K562 (cell line): ENCODE measurements at regions not wholly inside any gene's neighbourhood (a gene's known extent, or its start where the extent isn't known, plus 50 kb on each side); places are given as distances from the start of the nearest gene placed in this dataset.

Experiments
- CTCF ChIP-seq, 3 experiments: IDR thresholded peaks in 2 of 3; conservative IDR thresholded peaks in 1 of 3; 2 replicates each; pipeline ENCODE4 v1.5.1; 2011 to 2012; ENCODE audit warnings: low read length in 3 of 3, mild to moderate bottlenecking in 3 of 3, control low read depth in 2 of 3, improper control_type of control experiment in 1 of 3, inconsistent platforms in 1 of 3, low read depth in 1 of 3, mixed read lengths in 1 of 3, moderate library complexity in 1 of 3; ENCODE audit not compliant: insufficient read depth in 2 of 3
- REST ChIP-seq, 2 experiments: fragments of 450-650 bp; formaldehyde crosslinking in 1 of 2; IDR thresholded peaks; 2 replicates each; pipeline versions ENCODE4 v1.4.0 to v1.6.1; 2014 to 2020; ENCODE audit warnings: mild to moderate bottlenecking in 2 of 2, borderline replicate concordance in 1 of 2, low read depth in 1 of 2
- TF ChIP-seq, protein P1 (sequence below): sonication (generic); formaldehyde crosslinking; IDR thresholded peaks from 2 replicates; pipeline ENCODE4 v1.8.1; 2023; ENCODE audit warnings: missing genetic modification reagents, mild to moderate bottlenecking, borderline replicate concordance

- TF ChIP-seq, protein P1, sequence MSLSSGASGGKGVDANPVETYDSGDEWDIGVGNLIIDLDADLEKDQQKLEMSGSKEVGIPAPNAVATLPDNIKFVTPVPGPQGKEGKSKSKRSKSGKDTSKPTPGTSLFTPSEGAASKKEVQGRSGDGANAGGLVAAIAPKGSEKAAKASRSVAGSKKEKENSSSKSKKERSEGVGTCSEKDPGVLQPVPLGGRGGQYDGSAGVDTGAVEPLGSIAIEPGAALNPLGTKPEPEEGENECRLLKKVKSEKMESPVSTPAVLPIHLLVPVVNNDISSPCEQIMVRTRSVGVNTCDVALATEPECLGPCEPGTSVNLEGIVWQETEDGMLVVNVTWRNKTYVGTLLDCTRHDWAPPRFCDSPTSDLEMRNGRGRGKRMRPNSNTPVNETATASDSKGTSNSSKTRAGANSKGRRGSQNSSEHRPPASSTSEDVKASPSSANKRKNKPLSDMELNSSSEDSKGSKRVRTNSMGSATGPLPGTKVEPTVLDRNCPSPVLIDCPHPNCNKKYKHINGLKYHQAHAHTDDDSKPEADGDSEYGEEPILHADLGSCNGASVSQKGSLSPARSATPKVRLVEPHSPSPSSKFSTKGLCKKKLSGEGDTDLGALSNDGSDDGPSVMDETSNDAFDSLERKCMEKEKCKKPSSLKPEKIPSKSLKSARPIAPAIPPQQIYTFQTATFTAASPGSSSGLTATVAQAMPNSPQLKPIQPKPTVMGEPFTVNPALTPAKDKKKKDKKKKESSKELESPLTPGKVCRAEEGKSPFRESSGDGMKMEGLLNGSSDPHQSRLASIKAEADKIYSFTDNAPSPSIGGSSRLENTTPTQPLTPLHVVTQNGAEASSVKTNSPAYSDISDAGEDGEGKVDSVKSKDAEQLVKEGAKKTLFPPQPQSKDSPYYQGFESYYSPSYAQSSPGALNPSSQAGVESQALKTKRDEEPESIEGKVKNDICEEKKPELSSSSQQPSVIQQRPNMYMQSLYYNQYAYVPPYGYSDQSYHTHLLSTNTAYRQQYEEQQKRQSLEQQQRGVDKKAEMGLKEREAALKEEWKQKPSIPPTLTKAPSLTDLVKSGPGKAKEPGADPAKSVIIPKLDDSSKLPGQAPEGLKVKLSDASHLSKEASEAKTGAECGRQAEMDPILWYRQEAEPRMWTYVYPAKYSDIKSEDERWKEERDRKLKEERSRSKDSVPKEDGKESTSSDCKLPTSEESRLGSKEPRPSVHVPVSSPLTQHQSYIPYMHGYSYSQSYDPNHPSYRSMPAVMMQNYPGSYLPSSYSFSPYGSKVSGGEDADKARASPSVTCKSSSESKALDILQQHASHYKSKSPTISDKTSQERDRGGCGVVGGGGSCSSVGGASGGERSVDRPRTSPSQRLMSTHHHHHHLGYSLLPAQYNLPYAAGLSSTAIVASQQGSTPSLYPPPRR (CRISPR knock-in tag), result no peak
- TF ChIP-seq CTCF (IDR thresholded peaks at IDR 0.05 in 2 of 3, conservative IDR thresholded peaks at IDR 0.05 in 1 of 3; ENCODE audit: insufficient read depth in 2 of 3, low read depth in 1 of 3, low read length in 3 of 3) (no peak), REST (IDR thresholded peaks at IDR 0.05; ENCODE audit: borderline replicate concordance) (no peak), REST (CRISPR knock-in tag; IDR thresholded peaks at IDR 0.05; ENCODE audit: low read depth) (no peak)
Observed at GRCh38 chr4:3349116-3349515, 56.3 kb downstream of the RGS12 start.
